GM12872 (cell line): ENCODE measurements at regions not wholly inside any gene's neighbourhood (a gene's known extent, or its start where the extent isn't known, plus 50 kb on each side); places are given as distances from the start of the nearest gene placed in this dataset.

Experiments used
- CTCF ChIP-seq: IDR thresholded peaks from 3 replicates; pipeline ENCODE4 v1.5.1; 2011; ENCODE audit warnings: low read depth, mild to moderate bottlenecking, low read length, moderate library complexity; ENCODE audit not compliant: insufficient read depth

- TF ChIP-seq CTCF, result no peak
These were observed 1456.1 kb upstream of the MIR17HG start for GRCh38 chr13:89891416-89891815.

- no peak for TF ChIP-seq CTCF
These were observed 1449.8 kb upstream of the MIR17HG start for GRCh38 chr13:89897681-89898080.

GRCh38 chr13:89899302-89900103 is 1448.0 kb upstream of the MIR17HG start:
- TF ChIP-seq CTCF, result no peak

- TF ChIP-seq CTCF, result no peak
These were observed 1447.3 kb upstream of the MIR17HG start for GRCh38 chr13:89900104-89900765.

GRCh38 chr13:89902223-89902622 is 1445.3 kb upstream of the MIR17HG start:
- TF ChIP-seq CTCF, result no peak

- TF ChIP-seq CTCF, result no peak
These were observed 1444.4 kb upstream of the MIR17HG start for GRCh38 chr13:89903115-89903514.

GRCh38 chr13:89910166-89910565 is 1437.3 kb upstream of the MIR17HG start:
- TF ChIP-seq CTCF, result no peak
